Kidney epithelial cell (primary cell): ENCODE measurements at regions not wholly inside any gene's neighbourhood (a gene's known extent, or its start where the extent isn't known, plus 50 kb on each side); places are given as distances from the start of the nearest gene placed in this dataset.

Experiments used
- DNase-seq: peaks from one replicate; pipeline ENCODE4 v3.0.0-alpha.2; 2010; ENCODE audit warnings: low read depth
- H3K27me3 ChIP-seq: 2 replicates; pipeline ENCODE4 v1.6.0; 2011; ENCODE audit warnings: low read length; ENCODE audit not compliant: control insufficient read depth, insufficient read depth
- H3K36me3 ChIP-seq: 2 replicates; pipeline ENCODE4 v1.5.1; 2011; ENCODE audit warnings: low read length; ENCODE audit not compliant: control insufficient read depth, insufficient read depth
- H3K4me3 ChIP-seq: 2 replicates; pipeline ENCODE4 v1.5.1; 2011; ENCODE audit warnings: low read depth, mild to moderate bottlenecking, control low read depth, low read length
- TF ChIP-seq, protein P1 (sequence below): IDR thresholded peaks from 2 replicates; pipeline ENCODE4 v1.5.1; 2011; ENCODE audit warnings: mild to moderate bottlenecking, moderate library complexity, low read length, control low read depth, inconsistent platforms; ENCODE audit not compliant: insufficient read depth, poor library complexity, severe bottlenecking

DNA sequence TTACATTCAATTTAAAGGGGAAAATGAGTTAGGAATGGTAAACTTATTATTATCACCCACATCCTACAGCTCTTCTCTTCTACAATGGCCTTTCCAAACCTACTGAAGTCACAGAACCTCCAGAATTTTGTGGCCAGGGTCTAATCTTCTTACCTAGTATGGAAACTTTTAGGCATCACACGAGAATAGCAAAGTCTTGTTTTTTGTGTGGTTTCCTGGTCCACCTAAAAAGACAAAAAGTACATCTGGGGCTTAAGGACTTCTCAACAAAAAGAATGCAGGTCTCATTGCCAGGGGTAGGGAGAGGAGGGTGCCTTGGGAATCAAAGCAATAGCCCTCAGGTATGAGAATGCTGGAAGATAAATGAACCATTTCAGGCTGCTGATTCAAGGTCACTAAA, 345.3 kb downstream of the LMX1A start:
- H3K27me3 ChIP-seq = no peaks in the 10 kb centered on the region
- H3K4me3 ChIP-seq = no peak overlapping the region
- TF ChIP-seq, protein P1, sequence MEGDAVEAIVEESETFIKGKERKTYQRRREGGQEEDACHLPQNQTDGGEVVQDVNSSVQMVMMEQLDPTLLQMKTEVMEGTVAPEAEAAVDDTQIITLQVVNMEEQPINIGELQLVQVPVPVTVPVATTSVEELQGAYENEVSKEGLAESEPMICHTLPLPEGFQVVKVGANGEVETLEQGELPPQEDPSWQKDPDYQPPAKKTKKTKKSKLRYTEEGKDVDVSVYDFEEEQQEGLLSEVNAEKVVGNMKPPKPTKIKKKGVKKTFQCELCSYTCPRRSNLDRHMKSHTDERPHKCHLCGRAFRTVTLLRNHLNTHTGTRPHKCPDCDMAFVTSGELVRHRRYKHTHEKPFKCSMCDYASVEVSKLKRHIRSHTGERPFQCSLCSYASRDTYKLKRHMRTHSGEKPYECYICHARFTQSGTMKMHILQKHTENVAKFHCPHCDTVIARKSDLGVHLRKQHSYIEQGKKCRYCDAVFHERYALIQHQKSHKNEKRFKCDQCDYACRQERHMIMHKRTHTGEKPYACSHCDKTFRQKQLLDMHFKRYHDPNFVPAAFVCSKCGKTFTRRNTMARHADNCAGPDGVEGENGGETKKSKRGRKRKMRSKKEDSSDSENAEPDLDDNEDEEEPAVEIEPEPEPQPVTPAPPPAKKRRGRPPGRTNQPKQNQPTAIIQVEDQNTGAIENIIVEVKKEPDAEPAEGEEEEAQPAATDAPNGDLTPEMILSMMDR = no peak
- no peak for DNase-seq
- no peaks in the 10 kb centered on the region for H3K36me3 ChIP-seq

DNA sequence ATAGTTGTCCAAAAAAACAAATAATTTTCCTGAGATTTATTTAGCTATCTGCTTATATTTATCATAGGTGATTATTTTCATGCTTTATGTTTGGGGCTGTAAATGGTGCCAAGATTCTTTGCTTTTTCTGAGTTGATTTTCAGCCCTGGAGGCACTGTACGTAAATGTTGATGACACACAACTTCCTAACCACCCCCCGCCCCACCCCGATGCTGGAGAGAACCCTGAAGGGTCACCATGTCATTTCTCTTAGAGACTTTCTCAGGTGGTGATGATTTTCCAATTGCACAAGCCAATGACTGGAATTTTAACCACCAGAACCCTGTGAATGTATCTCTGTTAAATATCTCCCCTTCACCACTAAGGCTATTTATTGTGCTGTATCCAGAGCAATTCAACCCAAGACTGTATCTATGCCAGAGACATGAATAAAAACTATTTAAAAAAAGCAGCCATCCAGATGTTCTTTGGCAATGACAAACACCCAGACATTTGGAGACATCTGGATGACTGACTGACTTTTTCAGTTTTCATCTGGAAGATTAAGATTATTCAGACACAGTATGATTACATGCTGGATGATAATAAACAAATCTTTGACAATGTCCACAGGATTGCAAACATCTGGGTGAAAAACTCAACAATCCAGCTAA, 346.0 kb downstream of the LMX1A start:
- no peak overlapping the region for H3K4me3 ChIP-seq
- no peaks in the 10 kb centered on the region for H3K27me3 ChIP-seq
- DNase-seq = no peak
- TF ChIP-seq, protein P1 = no peak
- H3K36me3 ChIP-seq = no peaks in the 10 kb centered on the region

DNA sequence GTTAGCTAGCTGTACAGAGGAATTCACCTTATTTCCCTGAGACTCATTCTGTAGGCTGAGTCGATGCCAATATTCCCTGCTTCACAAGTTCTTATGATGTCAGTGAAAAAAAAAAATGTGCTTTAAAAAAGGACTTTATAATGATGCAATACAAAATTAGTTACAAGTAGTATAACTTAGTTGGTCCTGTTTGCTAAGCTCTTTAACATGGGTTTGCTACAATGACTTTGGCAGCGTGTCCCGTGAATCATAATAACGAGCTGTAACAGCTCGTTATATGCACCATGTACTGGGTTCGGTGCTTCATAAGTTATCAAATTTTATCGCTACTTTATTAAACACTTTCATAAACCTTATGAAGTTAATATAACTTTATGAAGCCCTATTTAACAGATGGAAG, 349.7 kb downstream of the LMX1A start:
- no peak for DNase-seq
- H3K4me3 ChIP-seq = no peak overlapping the region

DNA sequence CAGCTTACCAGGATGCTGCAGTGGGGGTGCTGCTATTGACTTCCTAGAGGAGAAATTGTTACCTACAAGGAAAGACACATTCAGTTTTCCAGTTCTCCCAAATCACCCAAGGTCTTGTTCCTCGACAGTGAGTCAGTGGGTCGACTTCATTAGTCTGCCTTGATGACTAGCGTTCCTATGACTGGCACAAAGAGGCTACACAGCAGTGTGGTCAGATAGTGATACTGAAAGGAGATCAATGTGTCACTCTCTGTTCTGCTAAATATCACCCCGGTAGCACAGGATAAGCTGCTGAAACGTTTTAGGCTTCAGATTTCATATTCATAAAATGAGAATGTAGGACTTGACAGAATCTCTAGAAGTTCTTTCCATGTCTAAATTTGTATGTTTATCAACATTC, 357.4 kb downstream of the LMX1A start:
- no peaks in the 10 kb centered on the region for H3K27me3 ChIP-seq
- no peak for DNase-seq
- no peaks in the 10 kb centered on the region for H3K36me3 ChIP-seq
- no peak overlapping the region for H3K4me3 ChIP-seq
- TF ChIP-seq, protein P1 = no peak

More for the DNA sequence above, 349.7 kb downstream of the LMX1A start:
- TF ChIP-seq, protein P1 = no peak
- Histone ChIP-seq H3K36me3 (no peaks in the 10 kb centered on the region), H3K27me3 (no peaks in the 10 kb centered on the region)

DNA sequence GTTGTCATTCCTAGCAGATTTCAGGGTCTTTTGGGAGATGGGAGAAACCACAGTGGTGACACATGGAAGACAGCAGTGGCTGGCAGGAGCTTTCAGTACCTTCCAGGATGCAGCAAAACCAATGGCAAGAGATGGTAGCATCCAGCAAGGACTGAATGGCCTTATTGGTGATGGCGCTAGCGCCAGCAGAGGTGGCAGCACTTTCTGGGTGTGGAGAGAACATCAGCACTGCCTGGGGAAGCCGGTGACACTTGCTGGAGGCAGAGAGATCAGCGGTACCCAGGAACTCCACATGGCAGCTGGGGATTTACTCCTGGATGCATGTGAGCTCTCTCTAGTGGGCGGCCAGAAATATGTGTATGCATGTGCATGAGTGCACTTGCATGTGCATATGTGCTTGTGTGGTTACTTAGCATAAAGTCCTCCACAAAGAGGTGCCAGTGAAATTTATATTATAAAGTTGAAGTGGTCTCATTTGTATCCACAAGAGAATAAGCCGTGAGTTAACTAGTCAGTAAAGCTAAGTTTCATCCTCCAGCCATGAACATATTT, 364.7 kb downstream of the LMX1A start:
- H3K4me3 ChIP-seq = no peak overlapping the region

More for the DNA sequence above, 364.7 kb downstream of the LMX1A start:
- Histone ChIP-seq H3K36me3 (no peaks in the 10 kb centered on the region), H3K27me3 (no peaks in the 10 kb centered on the region)
- TF ChIP-seq, protein P1 = no peak
- no peak for DNase-seq
